Endothelial cell of umbilical vein (primary cell): ENCODE measurements at regions not wholly inside any gene's neighbourhood (a gene's known extent, or its start where the extent isn't known, plus 50 kb on each side); places are given as distances from the start of the nearest gene placed in this dataset.

Source experiments
- BruUV-seq: library from RNA; stranded (reverse); fragments of 400-500 nt; replicated peaks from 2 replicates; lab custom pipeline; 2021; lab: Mats Ljungman, UMichigan
- CTCF ChIA-PET: fragments of 300-600, 350-600 bp; sonication (Branson Sonifier 250); formaldehyde crosslinking; loops from one replicate; lab custom pipeline; 2021; ENCODE audit warnings: antibody characterized with exemption, inconsistent platforms; lab: Charles Lee
- POLR2A ChIA-PET: fragments of 300-600, 350-600 bp; sonication (Branson Sonifier 250); formaldehyde crosslinking; loops from one replicate; lab custom pipeline; 2021; ENCODE audit warnings: antibody characterized with exemption, inconsistent platforms; lab: Charles Lee
- DNase-seq: peaks from one replicate; pipeline ENCODE4 v3.0.0-alpha.2; 2011; ENCODE audit warnings: low read depth, low spot score
- FAIRE-seq: peaks from 2 replicates; lab custom pipeline; 2011; peaks lifted over from hg19 to GRCh38; lab: Jason Lieb, UNC
- H2AFZ ChIP-seq: 2 replicates; pipeline ENCODE4 v1.6.0; 2012; ENCODE audit warnings: low read depth, low read length, control low read depth, inconsistent platforms
- H3K27ac ChIP-seq: 2 replicates; pipeline ENCODE4 v1.5.1; 2011; ENCODE audit warnings: low read depth, mild to moderate bottlenecking, control low read depth, low read length, moderate library complexity; ENCODE audit not compliant: insufficient read depth
- H3K27me3 ChIP-seq, 2 experiments: 2 replicates each; pipeline versions ENCODE4 v1.6.0 to v1.6.1; 2011; ENCODE audit warnings: low read length in 2 of 2, mixed read lengths in 1 of 2; ENCODE audit not compliant: control insufficient read depth in 2 of 2, insufficient read depth in 2 of 2
- H3K36me3 ChIP-seq, 2 experiments: 2 replicates in 1 of 2; 3 replicates in 1 of 2; pipeline ENCODE4 v1.5.1; 2011; ENCODE audit warnings: low read length in 2 of 2, mild to moderate bottlenecking in 1 of 2, moderate library complexity in 1 of 2; ENCODE audit not compliant: control insufficient read depth in 2 of 2, insufficient read depth in 2 of 2; ENCODE audit errors: extremely low read depth in 1 of 2
- H3K4me1 ChIP-seq: 3 replicates; pipeline ENCODE4 v1.5.1; 2011; ENCODE audit warnings: mild to moderate bottlenecking, low read length; ENCODE audit not compliant: control insufficient read depth, insufficient read depth; ENCODE audit errors: extremely low read depth
- H3K4me2 ChIP-seq: 2 replicates; pipeline ENCODE4 v1.6.1; 2011; ENCODE audit warnings: low read length, control low read depth, mixed read lengths; ENCODE audit not compliant: insufficient read depth
- H3K4me3 ChIP-seq, 3 experiments: fragments of 200-600 bp in 1 of 3; sonication (generic), shearing (Covaris generic) in 1 of 3; replicated peaks in 1 of 3; 2 replicates each; pipeline ENCODE4 v1.5.1; 2011 to 2016; ENCODE audit warnings: control low read depth in 3 of 3, low read length in 3 of 3, mild to moderate bottlenecking in 2 of 3, inconsistent platforms in 1 of 3, low read depth in 1 of 3, moderate library complexity in 1 of 3; ENCODE audit not compliant: insufficient read depth in 1 of 3
- H3K79me2 ChIP-seq: 2 replicates; pipeline ENCODE4 v1.6.0; 2012; ENCODE audit warnings: low read length, inconsistent platforms; ENCODE audit not compliant: control insufficient read depth, insufficient read depth
- H3K9ac ChIP-seq: replicated peaks from 2 replicates; pipeline ENCODE3; 2011; ENCODE audit warnings: low read length, control low read depth; ENCODE audit not compliant: insufficient read depth; ENCODE audit errors: extremely low read depth
- H3K9me1 ChIP-seq: replicated peaks from 3 replicates; pipeline ENCODE4 v1.6.0; 2011; ENCODE audit warnings: mild to moderate bottlenecking, low read length; ENCODE audit not compliant: control insufficient read depth, insufficient read depth; ENCODE audit errors: extremely low read depth
- H3K9me3 ChIP-seq: replicated peaks from 2 replicates; pipeline ENCODE4 v1.5.1; 2012; ENCODE audit warnings: low read length, inconsistent platforms; ENCODE audit not compliant: control insufficient read depth, insufficient read depth
- H4K20me1 ChIP-seq: replicated peaks from 2 replicates; pipeline ENCODE3; 2011; ENCODE audit warnings: mild to moderate bottlenecking, low read length; ENCODE audit not compliant: control insufficient read depth, insufficient read depth; ENCODE audit errors: extremely low read depth
- EZH2 ChIP-seq: IDR thresholded peaks from 2 replicates; pipeline ENCODE4 v1.6.1; 2012; ENCODE audit warnings: borderline replicate concordance, low read depth, mild to moderate bottlenecking, moderate library complexity, low read length, inconsistent platforms; ENCODE audit not compliant: severe bottlenecking
- FOS ChIP-seq: IDR thresholded peaks from 2 replicates; pipeline ENCODE4 v1.6.1; 2011; ENCODE audit warnings: mild to moderate bottlenecking, low read length, moderate library complexity, borderline replicate concordance; ENCODE audit not compliant: insufficient read depth
- GATA2 ChIP-seq: IDR thresholded peaks from 2 replicates; pipeline ENCODE4 v1.7.0; 2011; ENCODE audit warnings: low read depth, mild to moderate bottlenecking, moderate library complexity, mixed read lengths, low read length; ENCODE audit not compliant: insufficient read length, insufficient read depth
- JUN ChIP-seq: IDR thresholded peaks from 2 replicates; pipeline ENCODE4 v1.6.1; 2011; ENCODE audit warnings: borderline replicate concordance, low read depth; ENCODE audit not compliant: insufficient read length, insufficient read depth
- MYC ChIP-seq: IDR thresholded peaks from one replicate; pipeline ENCODE4 v1.6.1; 2011; ENCODE audit warnings: mild to moderate bottlenecking, low read depth, low read length
- POLR2A ChIP-seq: IDR thresholded peaks from 2 replicates; pipeline ENCODE4 v1.6.1; 2012; ENCODE audit warnings: low read depth, mild to moderate bottlenecking, control low read depth, low read length
- POLR2AphosphoS5 ChIP-seq: IDR thresholded peaks from 2 replicates; pipeline ENCODE4 v1.6.1; 2012; ENCODE audit warnings: low read depth, mild to moderate bottlenecking, control low read depth, low read length, moderate library complexity; ENCODE audit not compliant: insufficient read depth
- dilution Hi-C: fragments of 300-500 bp; cut with MboI; formaldehyde crosslinking; loops from one replicate; pipeline ENCODE4 v1.15.0; 2019; ENCODE audit warnings: low sequenced_read_pairs; ENCODE audit not compliant: extremely low pct_ligation_motif_present
- intact Hi-C: fragments of 100-400 bp; cut with micrococcal nuclease; formaldehyde crosslinking; loops from one replicate; pipeline ENCODE4 v1.10.0; 2022
- TF ChIP-seq, protein P1 (sequence below): IDR thresholded peaks from 2 replicates; pipeline ENCODE4 v1.6.1; 2011; ENCODE audit not compliant: insufficient read depth, insufficient read length
- TF ChIP-seq, protein P2 (sequence below), 2 donors: IDR thresholded peaks; 1 replicate in 1 of 2; 2 replicates in 1 of 2; pipeline ENCODE4 v1.5.1; 2011; ENCODE audit warnings: low read length in 2 of 2, mild to moderate bottlenecking in 2 of 2, moderate library complexity in 2 of 2, control low read depth in 1 of 2, inconsistent platforms in 1 of 2, low read depth in 1 of 2; ENCODE audit not compliant: insufficient read depth in 1 of 2; ENCODE audit errors: extremely low read depth in 1 of 2

DNA sequence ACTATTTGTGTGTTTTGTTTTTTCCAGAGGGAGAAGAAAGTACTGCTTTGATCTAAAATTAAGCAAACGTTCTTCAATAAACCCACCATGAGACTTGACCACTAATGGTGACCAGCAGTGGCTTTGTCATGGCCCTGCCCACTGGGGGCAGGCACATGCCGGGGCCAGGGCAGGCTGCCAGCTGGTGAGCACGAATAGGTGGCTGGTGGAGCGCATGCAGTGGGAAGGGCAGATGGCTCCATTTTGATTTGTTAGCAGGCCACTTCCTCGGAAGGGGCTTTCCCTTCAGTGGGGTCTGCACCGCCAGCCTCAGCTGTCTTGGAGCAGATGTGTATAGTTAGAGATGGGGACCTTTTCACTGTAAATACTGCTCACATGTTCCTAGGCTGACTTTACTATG is 277.1 kb downstream of the SOX11 start:
- no peak overlapping the region for H3K4me3 ChIP-seq
- no peaks in the 10 kb centered on the region for H3K36me3 ChIP-seq
- DNase-seq = no peak
- H3K27ac ChIP-seq = no peak overlapping the region
- intact Hi-C loops = no loop called here
- H3K27me3 ChIP-seq = no peaks in the 10 kb centered on the region
- H3K9me1 ChIP-seq = no peaks in the 10 kb centered on the region
- FAIRE-seq = no peak
- TF ChIP-seq, protein P1, sequence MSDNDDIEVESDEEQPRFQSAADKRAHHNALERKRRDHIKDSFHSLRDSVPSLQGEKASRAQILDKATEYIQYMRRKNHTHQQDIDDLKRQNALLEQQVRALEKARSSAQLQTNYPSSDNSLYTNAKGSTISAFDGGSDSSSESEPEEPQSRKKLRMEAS = no peak
- TF ChIP-seq GATA2 (no peak), EZH2 (no peak), POLR2AphosphoS5 (no peak), POLR2A (no peak), FOS (no peak), MYC (no peak), JUN (no peak)
- TF ChIP-seq, protein P2, sequence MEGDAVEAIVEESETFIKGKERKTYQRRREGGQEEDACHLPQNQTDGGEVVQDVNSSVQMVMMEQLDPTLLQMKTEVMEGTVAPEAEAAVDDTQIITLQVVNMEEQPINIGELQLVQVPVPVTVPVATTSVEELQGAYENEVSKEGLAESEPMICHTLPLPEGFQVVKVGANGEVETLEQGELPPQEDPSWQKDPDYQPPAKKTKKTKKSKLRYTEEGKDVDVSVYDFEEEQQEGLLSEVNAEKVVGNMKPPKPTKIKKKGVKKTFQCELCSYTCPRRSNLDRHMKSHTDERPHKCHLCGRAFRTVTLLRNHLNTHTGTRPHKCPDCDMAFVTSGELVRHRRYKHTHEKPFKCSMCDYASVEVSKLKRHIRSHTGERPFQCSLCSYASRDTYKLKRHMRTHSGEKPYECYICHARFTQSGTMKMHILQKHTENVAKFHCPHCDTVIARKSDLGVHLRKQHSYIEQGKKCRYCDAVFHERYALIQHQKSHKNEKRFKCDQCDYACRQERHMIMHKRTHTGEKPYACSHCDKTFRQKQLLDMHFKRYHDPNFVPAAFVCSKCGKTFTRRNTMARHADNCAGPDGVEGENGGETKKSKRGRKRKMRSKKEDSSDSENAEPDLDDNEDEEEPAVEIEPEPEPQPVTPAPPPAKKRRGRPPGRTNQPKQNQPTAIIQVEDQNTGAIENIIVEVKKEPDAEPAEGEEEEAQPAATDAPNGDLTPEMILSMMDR (IDR thresholded peaks at IDR 0.05; ENCODE audit: extremely low read depth in 1 of 2, insufficient read depth in 1 of 2, low read depth in 1 of 2, low read length in 2 of 2) = no peak
- no peaks in the 10 kb centered on the region for H4K20me1 ChIP-seq
- CTCF ChIA-PET = no interaction called here
- no TSS peak for BruUV-seq
- H3K4me2 ChIP-seq = no peak overlapping the region
- dilution Hi-C loops = no loop called here
- H2AFZ ChIP-seq = no peak overlapping the region
- POLR2A ChIA-PET = no interaction called here
- H3K9me3 ChIP-seq = peaks cover 4% of the 10 kb centered on the region
- no peaks in the 10 kb centered on the region for H3K4me1 ChIP-seq
- H3K79me2 ChIP-seq = no peaks in the 10 kb centered on the region
- no peak overlapping the region for H3K9ac ChIP-seq
